ENCODE measurements at regions not wholly inside any gene's neighbourhood (a gene's known extent, or its start where the extent isn't known, plus 50 kb on each side); places are given as distances from the start of the nearest gene placed in this dataset.

DNA sequence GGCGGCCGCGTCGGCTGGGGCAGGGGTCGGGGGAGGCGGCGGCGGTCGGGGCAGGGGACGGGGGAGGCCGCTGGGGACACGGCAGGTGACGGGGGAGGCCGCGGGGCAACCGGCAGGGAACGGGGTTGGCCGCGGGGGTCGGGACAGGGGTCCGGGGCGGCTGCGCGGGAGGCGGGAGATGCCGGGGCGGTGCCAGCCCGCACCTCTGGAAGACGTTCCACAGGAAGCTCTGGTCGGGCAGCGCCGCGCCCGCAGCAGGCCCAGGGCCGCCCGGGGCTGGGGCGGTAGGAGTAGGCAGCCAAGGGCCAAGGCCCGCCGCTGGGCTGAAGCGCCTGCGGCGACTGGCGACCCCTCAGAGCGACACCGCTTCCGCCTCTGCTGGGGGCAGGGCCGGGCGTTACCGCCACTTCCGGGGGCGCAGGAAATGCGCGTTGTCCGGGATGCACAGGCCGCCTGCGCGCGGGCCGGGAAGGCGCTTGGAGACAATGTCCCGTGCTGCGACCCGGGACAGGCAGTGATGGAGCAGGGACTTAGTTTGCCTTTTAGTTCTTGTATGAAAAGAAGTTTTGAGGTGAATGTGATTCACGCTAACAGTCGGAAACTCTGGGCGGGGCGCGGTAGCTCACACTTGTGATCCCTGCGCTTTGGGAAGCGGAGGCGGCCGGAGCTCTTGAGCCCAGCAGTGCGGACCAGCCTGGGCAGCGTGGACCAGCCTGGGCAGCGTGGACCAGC, 110.0 kb upstream of the LPCAT1 start (continued):
- TF ChIP-seq, protein P1, sequence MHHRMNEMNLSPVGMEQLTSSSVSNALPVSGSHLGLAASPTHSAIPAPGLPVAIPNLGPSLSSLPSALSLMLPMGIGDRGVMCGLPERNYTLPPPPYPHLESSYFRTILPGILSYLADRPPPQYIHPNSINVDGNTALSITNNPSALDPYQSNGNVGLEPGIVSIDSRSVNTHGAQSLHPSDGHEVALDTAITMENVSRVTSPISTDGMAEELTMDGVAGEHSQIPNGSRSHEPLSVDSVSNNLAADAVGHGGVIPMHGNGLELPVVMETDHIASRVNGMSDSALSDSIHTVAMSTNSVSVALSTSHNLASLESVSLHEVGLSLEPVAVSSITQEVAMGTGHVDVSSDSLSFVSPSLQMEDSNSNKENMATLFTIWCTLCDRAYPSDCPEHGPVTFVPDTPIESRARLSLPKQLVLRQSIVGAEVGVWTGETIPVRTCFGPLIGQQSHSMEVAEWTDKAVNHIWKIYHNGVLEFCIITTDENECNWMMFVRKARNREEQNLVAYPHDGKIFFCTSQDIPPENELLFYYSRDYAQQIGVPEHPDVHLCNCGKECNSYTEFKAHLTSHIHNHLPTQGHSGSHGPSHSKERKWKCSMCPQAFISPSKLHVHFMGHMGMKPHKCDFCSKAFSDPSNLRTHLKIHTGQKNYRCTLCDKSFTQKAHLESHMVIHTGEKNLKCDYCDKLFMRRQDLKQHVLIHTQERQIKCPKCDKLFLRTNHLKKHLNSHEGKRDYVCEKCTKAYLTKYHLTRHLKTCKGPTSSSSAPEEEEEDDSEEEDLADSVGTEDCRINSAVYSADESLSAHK (CRISPR knock-in tag; IDR thresholded peaks at IDR 0.05; ENCODE audit: borderline replicate concordance): 0 out of 2 replicates have a peak, but pooled peaks have one; percentile 36
- TF ChIP-seq ZNF451 (CRISPR knock-in tag; IDR thresholded peaks at IDR 0.05): peak; percentile 65; the same call in 1 of the 2 replicates
- no peak for TF ChIP-seq CEBPB (IDR thresholded peaks at IDR 0.05; ENCODE audit: borderline replicate concordance, low read depth, low read length)
- TF ChIP-seq, protein P2, sequence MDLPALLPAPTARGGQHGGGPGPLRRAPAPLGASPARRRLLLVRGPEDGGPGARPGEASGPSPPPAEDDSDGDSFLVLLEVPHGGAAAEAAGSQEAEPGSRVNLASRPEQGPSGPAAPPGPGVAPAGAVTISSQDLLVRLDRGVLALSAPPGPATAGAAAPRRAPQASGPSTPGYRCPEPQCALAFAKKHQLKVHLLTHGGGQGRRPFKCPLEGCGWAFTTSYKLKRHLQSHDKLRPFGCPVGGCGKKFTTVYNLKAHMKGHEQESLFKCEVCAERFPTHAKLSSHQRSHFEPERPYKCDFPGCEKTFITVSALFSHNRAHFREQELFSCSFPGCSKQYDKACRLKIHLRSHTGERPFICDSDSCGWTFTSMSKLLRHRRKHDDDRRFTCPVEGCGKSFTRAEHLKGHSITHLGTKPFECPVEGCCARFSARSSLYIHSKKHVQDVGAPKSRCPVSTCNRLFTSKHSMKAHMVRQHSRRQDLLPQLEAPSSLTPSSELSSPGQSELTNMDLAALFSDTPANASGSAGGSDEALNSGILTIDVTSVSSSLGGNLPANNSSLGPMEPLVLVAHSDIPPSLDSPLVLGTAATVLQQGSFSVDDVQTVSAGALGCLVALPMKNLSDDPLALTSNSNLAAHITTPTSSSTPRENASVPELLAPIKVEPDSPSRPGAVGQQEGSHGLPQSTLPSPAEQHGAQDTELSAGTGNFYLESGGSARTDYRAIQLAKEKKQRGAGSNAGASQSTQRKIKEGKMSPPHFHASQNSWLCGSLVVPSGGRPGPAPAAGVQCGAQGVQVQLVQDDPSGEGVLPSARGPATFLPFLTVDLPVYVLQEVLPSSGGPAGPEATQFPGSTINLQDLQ (CRISPR knock-in tag; IDR thresholded peaks at IDR 0.05): no peak
- TF ChIP-seq, protein P3, sequence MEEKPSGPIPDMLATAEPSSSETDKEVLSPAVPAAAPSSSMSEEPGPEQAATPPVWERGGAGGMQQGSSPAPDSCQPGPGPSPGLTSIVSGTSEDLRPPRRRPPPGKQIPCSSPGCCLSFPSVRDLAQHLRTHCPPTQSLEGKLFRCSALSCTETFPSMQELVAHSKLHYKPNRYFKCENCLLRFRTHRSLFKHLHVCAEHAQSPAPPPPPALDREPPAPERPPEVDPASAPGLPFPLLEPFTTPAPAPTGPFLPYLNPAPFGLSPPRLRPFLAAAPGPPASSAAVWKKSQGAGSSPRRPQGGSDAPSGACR (CRISPR knock-in tag; IDR thresholded peaks at IDR 0.05): no peak
- TF ChIP-seq, protein P4, sequence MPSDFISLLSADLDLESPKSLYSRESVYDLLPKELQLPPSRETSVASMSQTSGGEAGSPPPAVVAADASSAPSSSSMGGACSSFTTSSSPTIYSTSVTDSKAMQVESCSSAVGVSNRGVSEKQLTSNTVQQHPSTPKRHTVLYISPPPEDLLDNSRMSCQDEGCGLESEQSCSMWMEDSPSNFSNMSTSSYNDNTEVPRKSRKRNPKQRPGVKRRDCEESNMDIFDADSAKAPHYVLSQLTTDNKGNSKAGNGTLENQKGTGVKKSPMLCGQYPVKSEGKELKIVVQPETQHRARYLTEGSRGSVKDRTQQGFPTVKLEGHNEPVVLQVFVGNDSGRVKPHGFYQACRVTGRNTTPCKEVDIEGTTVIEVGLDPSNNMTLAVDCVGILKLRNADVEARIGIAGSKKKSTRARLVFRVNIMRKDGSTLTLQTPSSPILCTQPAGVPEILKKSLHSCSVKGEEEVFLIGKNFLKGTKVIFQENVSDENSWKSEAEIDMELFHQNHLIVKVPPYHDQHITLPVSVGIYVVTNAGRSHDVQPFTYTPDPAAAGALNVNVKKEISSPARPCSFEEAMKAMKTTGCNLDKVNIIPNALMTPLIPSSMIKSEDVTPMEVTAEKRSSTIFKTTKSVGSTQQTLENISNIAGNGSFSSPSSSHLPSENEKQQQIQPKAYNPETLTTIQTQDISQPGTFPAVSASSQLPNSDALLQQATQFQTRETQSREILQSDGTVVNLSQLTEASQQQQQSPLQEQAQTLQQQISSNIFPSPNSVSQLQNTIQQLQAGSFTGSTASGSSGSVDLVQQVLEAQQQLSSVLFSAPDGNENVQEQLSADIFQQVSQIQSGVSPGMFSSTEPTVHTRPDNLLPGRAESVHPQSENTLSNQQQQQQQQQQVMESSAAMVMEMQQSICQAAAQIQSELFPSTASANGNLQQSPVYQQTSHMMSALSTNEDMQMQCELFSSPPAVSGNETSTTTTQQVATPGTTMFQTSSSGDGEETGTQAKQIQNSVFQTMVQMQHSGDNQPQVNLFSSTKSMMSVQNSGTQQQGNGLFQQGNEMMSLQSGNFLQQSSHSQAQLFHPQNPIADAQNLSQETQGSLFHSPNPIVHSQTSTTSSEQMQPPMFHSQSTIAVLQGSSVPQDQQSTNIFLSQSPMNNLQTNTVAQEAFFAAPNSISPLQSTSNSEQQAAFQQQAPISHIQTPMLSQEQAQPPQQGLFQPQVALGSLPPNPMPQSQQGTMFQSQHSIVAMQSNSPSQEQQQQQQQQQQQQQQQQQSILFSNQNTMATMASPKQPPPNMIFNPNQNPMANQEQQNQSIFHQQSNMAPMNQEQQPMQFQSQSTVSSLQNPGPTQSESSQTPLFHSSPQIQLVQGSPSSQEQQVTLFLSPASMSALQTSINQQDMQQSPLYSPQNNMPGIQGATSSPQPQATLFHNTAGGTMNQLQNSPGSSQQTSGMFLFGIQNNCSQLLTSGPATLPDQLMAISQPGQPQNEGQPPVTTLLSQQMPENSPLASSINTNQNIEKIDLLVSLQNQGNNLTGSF (CRISPR knock-in tag; IDR thresholded peaks at IDR 0.05): no peak
- peak; percentile 65; the same call in 1 of the 2 replicates for TF ChIP-seq ZNF768 (CRISPR knock-in tag; IDR thresholded peaks at IDR 0.05)
- peak; percentile 47; the same call in 1 of the 2 replicates for TF ChIP-seq ZNF232 (CRISPR knock-in tag; IDR thresholded peaks at IDR 0.05; ENCODE audit: borderline replicate concordance)
- TF ChIP-seq MYC (CRISPR knock-in tag; IDR thresholded peaks at IDR 0.05; ENCODE audit: borderline replicate concordance): peak; percentile 82
- TF ChIP-seq, protein P5, sequence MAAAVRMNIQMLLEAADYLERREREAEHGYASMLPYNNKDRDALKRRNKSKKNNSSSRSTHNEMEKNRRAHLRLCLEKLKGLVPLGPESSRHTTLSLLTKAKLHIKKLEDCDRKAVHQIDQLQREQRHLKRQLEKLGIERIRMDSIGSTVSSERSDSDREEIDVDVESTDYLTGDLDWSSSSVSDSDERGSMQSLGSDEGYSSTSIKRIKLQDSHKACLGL (CRISPR knock-in tag; IDR thresholded peaks at IDR 0.05): peak; percentile 67; the same call in 1 of the 2 replicates
- peak; percentile 43; the same call in 1 of the 2 replicates for TF ChIP-seq ZMYM4 (CRISPR knock-in tag; IDR thresholded peaks at IDR 0.05)
- peak; percentile 43; the same call in 1 of the 2 replicates for TF ChIP-seq ZNF34 (CRISPR knock-in tag; IDR thresholded peaks at IDR 0.05; ENCODE audit: borderline replicate concordance)
- TF ChIP-seq BCL6 (CRISPR knock-in tag; IDR thresholded peaks at IDR 0.05): no peak
- no peak for TF ChIP-seq PCBP1 (IDR thresholded peaks at IDR 0.05; ENCODE audit: borderline replicate concordance, low read depth, low read length)
- TF ChIP-seq TEAD2 (CRISPR knock-in tag; IDR thresholded peaks at IDR 0.05): no peak
- peak; percentile 91 for TF ChIP-seq POLR2A (IDR thresholded peaks at IDR 0.05; ENCODE audit: insufficient read depth in 1 of 2, low read depth in 2 of 2, low read length in 2 of 2)
- peak; percentile 76; the same call in 1 of the 2 replicates for TF ChIP-seq ZSCAN21 (CRISPR knock-in tag; IDR thresholded peaks at IDR 0.05; ENCODE audit: borderline replicate concordance)

All from HepG2 (cell line).